ENCODE measurements at regions not wholly inside any gene's neighbourhood (a gene's known extent, or its start where the extent isn't known, plus 50 kb on each side); places are given as distances from the start of the nearest gene placed in this dataset.

- no peak overlapping the region for H2AFZ ChIP-seq
- no peaks in the 10 kb centered on the region for H4K20me1 ChIP-seq (replicated peaks; ENCODE audit: insufficient read depth)
- peaks cover 21% of the 10 kb centered on the region for H3K9me2 ChIP-seq (ENCODE audit: insufficient read depth)
- H3K4me2 ChIP-seq, result no peak overlapping the region
- H3K27ac ChIP-seq (ENCODE audit: low read depth), result no peak overlapping the region
- H3K4me3 ChIP-seq, result no peak overlapping the region
- peaks cover 13% of the 10 kb centered on the region for H3K4me1 ChIP-seq (ENCODE audit: insufficient read depth)
- H3K9me3 Mint-ChIP-seq, result peaks cover 4% of the 10 kb centered on the region
- DNase-seq (ENCODE audit: low spot score), result no peak
- no peaks in the 10 kb centered on the region for H3F3A ChIP-seq (replicated peaks; ENCODE audit: low read depth)
- H3K79me2 ChIP-seq (replicated peaks; ENCODE audit: insufficient read depth), result no peaks in the 10 kb centered on the region
- no peak for ATAC-seq
- no peaks in the 10 kb centered on the region for H3K36me3 ChIP-seq (ENCODE audit: insufficient read depth)
- peaks cover 6% of the 10 kb centered on the region; the same call in 2 of the 3 replicates for H3K36me3 Mint-ChIP-seq (ENCODE audit: low read depth)
- peaks cover 14% of the 10 kb centered on the region for H3K4me1 Mint-ChIP-seq
- no peak overlapping the region for H3K27ac Mint-ChIP-seq
- TF ChIP-seq POLR2AphosphoS5 (IDR thresholded peaks at IDR 0.05; ENCODE audit: low read depth) (no peak), EZH2 (IDR thresholded peaks at IDR 0.05; ENCODE audit: low read depth, unreplicated experiment) (no peak), JUNB (IDR thresholded peaks at IDR 0.05; ENCODE audit: unreplicated experiment) (no peak)
- H3K27me3 ChIP-seq (ENCODE audit: insufficient read depth), result no peaks in the 10 kb centered on the region
- H3K27me3 Mint-ChIP-seq (ENCODE audit: insufficient read depth, low read depth, poor library complexity), result no peaks in the 10 kb centered on the region
- H3K4me3 Mint-ChIP-seq, result no peak overlapping the region
Observed at GRCh38 chr3:16802389-16802788, 82.4 kb upstream of the PLCL2 start.

- Histone ChIP-seq H4K20me1 (replicated peaks; ENCODE audit: insufficient read depth) (no peaks in the 10 kb centered on the region), H3K9me2 (ENCODE audit: insufficient read depth) (peaks cover 21% of the 10 kb centered on the region), H3K4me2 (no peak overlapping the region), H2AFZ (no peak overlapping the region), H3K4me1 (ENCODE audit: insufficient read depth) (peaks cover 13% of the 10 kb centered on the region), H3K36me3 (ENCODE audit: insufficient read depth) (no peaks in the 10 kb centered on the region), H3F3A (replicated peaks; ENCODE audit: low read depth) (no peaks in the 10 kb centered on the region), H3K4me3 (no peak overlapping the region), H3K27ac (ENCODE audit: low read depth) (no peak overlapping the region), H3K27me3 (ENCODE audit: insufficient read depth) (no peaks in the 10 kb centered on the region), H3K79me2 (replicated peaks; ENCODE audit: insufficient read depth) (no peaks in the 10 kb centered on the region)
- peaks cover 4% of the 10 kb centered on the region for H3K9me3 Mint-ChIP-seq
- no peak overlapping the region for H3K4me3 Mint-ChIP-seq
- peaks cover 14% of the 10 kb centered on the region for H3K4me1 Mint-ChIP-seq
- peaks cover 6% of the 10 kb centered on the region; the same call in 2 of the 3 replicates for H3K36me3 Mint-ChIP-seq (ENCODE audit: low read depth)
- ATAC-seq (no peak), DNase-seq (ENCODE audit: low spot score) (no peak)
- H3K27me3 Mint-ChIP-seq (ENCODE audit: insufficient read depth, low read depth, poor library complexity), result no peaks in the 10 kb centered on the region
- no peak for TF ChIP-seq NANOG (IDR thresholded peaks at IDR 0.05; ENCODE audit: borderline replicate concordance)
- TF ChIP-seq, protein P1, sequence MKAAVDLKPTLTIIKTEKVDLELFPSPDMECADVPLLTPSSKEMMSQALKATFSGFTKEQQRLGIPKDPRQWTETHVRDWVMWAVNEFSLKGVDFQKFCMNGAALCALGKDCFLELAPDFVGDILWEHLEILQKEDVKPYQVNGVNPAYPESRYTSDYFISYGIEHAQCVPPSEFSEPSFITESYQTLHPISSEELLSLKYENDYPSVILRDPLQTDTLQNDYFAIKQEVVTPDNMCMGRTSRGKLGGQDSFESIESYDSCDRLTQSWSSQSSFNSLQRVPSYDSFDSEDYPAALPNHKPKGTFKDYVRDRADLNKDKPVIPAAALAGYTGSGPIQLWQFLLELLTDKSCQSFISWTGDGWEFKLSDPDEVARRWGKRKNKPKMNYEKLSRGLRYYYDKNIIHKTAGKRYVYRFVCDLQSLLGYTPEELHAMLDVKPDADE (IDR thresholded peaks at IDR 0.05), result no peak
- TF ChIP-seq, protein P2, sequence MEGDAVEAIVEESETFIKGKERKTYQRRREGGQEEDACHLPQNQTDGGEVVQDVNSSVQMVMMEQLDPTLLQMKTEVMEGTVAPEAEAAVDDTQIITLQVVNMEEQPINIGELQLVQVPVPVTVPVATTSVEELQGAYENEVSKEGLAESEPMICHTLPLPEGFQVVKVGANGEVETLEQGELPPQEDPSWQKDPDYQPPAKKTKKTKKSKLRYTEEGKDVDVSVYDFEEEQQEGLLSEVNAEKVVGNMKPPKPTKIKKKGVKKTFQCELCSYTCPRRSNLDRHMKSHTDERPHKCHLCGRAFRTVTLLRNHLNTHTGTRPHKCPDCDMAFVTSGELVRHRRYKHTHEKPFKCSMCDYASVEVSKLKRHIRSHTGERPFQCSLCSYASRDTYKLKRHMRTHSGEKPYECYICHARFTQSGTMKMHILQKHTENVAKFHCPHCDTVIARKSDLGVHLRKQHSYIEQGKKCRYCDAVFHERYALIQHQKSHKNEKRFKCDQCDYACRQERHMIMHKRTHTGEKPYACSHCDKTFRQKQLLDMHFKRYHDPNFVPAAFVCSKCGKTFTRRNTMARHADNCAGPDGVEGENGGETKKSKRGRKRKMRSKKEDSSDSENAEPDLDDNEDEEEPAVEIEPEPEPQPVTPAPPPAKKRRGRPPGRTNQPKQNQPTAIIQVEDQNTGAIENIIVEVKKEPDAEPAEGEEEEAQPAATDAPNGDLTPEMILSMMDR (conservative IDR thresholded peaks at IDR 0.05; ENCODE audit: low read depth in 2 of 2), result no peak
- TF ChIP-seq ZNF114 (CRISPR knock-in tag; IDR thresholded peaks at IDR 0.05), result no peak
- no peak for TF ChIP-seq POLR2AphosphoS5 (IDR thresholded peaks at IDR 0.05; ENCODE audit: low read depth)
- TF ChIP-seq, protein P3, sequence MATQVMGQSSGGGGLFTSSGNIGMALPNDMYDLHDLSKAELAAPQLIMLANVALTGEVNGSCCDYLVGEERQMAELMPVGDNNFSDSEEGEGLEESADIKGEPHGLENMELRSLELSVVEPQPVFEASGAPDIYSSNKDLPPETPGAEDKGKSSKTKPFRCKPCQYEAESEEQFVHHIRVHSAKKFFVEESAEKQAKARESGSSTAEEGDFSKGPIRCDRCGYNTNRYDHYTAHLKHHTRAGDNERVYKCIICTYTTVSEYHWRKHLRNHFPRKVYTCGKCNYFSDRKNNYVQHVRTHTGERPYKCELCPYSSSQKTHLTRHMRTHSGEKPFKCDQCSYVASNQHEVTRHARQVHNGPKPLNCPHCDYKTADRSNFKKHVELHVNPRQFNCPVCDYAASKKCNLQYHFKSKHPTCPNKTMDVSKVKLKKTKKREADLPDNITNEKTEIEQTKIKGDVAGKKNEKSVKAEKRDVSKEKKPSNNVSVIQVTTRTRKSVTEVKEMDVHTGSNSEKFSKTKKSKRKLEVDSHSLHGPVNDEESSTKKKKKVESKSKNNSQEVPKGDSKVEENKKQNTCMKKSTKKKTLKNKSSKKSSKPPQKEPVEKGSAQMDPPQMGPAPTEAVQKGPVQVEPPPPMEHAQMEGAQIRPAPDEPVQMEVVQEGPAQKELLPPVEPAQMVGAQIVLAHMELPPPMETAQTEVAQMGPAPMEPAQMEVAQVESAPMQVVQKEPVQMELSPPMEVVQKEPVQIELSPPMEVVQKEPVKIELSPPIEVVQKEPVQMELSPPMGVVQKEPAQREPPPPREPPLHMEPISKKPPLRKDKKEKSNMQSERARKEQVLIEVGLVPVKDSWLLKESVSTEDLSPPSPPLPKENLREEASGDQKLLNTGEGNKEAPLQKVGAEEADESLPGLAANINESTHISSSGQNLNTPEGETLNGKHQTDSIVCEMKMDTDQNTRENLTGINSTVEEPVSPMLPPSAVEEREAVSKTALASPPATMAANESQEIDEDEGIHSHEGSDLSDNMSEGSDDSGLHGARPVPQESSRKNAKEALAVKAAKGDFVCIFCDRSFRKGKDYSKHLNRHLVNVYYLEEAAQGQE (IDR thresholded peaks at IDR 0.05; ENCODE audit: unreplicated experiment), result no peak
- TF ChIP-seq, protein P4, sequence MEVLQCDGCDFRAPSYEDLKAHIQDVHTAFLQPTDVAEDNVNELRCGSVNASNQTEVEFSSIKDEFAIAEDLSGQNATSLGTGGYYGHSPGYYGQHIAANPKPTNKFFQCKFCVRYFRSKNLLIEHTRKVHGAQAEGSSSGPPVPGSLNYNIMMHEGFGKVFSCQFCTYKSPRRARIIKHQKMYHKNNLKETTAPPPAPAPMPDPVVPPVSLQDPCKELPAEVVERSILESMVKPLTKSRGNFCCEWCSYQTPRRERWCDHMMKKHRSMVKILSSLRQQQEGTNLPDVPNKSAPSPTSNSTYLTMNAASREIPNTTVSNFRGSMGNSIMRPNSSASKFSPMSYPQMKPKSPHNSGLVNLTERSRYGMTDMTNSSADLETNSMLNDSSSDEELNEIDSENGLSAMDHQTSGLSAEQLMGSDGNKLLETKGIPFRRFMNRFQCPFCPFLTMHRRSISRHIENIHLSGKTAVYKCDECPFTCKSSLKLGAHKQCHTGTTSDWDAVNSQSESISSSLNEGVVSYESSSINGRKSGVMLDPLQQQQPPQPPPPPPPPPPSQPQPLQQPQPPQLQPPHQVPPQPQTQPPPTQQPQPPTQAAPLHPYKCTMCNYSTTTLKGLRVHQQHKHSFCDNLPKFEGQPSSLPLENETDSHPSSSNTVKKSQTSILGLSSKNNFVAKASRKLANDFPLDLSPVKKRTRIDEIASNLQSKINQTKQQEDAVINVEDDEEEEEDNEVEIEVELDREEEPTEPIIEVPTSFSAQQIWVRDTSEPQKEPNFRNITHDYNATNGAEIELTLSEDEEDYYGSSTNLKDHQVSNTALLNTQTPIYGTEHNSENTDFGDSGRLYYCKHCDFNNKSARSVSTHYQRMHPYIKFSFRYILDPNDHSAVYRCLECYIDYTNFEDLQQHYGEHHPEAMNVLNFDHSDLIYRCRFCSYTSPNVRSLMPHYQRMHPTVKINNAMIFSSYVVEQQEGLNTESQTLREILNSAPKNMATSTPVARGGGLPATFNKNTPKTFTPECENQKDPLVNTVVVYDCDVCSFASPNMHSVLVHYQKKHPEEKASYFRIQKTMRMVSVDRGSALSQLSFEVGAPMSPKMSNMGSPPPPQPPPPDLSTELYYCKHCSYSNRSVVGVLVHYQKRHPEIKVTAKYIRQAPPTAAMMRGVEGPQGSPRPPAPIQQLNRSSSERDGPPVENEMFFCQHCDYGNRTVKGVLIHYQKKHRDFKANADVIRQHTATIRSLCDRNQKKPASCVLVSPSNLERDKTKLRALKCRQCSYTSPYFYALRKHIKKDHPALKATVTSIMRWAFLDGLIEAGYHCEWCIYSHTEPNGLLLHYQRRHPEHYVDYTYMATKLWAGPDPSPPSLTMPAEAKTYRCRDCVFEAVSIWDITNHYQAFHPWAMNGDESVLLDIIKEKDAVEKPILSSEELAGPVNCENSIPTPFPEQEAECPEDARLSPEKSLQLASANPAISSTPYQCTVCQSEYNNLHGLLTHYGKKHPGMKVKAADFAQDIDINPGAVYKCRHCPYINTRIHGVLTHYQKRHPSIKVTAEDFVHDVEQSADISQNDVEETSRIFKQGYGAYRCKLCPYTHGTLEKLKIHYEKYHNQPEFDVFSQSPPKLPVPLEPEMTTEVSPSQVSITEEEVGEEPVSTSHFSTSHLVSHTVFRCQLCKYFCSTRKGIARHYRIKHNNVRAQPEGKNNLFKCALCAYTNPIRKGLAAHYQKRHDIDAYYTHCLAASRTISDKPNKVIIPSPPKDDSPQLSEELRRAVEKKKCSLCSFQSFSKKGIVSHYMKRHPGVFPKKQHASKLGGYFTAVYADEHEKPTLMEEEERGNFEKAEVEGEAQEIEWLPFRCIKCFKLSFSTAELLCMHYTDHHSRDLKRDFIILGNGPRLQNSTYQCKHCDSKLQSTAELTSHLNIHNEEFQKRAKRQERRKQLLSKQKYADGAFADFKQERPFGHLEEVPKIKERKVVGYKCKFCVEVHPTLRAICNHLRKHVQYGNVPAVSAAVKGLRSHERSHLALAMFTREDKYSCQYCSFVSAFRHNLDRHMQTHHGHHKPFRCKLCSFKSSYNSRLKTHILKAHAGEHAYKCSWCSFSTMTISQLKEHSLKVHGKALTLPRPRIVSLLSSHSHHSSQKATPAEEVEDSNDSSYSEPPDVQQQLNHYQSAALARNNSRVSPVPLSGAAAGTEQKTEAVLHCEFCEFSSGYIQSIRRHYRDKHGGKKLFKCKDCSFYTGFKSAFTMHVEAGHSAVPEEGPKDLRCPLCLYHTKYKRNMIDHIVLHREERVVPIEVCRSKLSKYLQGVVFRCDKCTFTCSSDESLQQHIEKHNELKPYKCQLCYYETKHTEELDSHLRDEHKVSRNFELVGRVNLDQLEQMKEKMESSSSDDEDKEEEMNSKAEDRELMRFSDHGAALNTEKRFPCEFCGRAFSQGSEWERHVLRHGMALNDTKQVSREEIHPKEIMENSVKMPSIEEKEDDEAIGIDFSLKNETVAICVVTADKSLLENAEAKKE (CRISPR knock-in tag; IDR thresholded peaks at IDR 0.05), result no peak
- no peak overlapping the region for H3K27ac Mint-ChIP-seq
Observed at GRCh38 chr3:16803019-16803418, 81.7 kb upstream of the PLCL2 start.

All from GM23338 (cell line).